GM20000 (cell line): ENCODE measurements at regions not wholly inside any gene's neighbourhood (a gene's known extent, or its start where the extent isn't known, plus 50 kb on each side); places are given as distances from the start of the nearest gene placed in this dataset.

ENCODE experiments used
- DNase-seq: peaks from one replicate; pipeline ENCODE4 v3.0.0; 2012; ENCODE audit warnings: low spot score
- TF ChIP-seq, protein P1 (sequence below): IDR thresholded peaks from 2 replicates; pipeline ENCODE4 v1.5.1; 2012; ENCODE audit warnings: mild to moderate bottlenecking, control low read depth; ENCODE audit errors: extremely low read depth, missing control alignments

GRCh38 chr2:234808907-234809306 is 142.9 kb upstream of the SH3BP4 start:
- DNase-seq: no peak
- TF ChIP-seq, protein P1, sequence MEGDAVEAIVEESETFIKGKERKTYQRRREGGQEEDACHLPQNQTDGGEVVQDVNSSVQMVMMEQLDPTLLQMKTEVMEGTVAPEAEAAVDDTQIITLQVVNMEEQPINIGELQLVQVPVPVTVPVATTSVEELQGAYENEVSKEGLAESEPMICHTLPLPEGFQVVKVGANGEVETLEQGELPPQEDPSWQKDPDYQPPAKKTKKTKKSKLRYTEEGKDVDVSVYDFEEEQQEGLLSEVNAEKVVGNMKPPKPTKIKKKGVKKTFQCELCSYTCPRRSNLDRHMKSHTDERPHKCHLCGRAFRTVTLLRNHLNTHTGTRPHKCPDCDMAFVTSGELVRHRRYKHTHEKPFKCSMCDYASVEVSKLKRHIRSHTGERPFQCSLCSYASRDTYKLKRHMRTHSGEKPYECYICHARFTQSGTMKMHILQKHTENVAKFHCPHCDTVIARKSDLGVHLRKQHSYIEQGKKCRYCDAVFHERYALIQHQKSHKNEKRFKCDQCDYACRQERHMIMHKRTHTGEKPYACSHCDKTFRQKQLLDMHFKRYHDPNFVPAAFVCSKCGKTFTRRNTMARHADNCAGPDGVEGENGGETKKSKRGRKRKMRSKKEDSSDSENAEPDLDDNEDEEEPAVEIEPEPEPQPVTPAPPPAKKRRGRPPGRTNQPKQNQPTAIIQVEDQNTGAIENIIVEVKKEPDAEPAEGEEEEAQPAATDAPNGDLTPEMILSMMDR: no peak

DNA sequence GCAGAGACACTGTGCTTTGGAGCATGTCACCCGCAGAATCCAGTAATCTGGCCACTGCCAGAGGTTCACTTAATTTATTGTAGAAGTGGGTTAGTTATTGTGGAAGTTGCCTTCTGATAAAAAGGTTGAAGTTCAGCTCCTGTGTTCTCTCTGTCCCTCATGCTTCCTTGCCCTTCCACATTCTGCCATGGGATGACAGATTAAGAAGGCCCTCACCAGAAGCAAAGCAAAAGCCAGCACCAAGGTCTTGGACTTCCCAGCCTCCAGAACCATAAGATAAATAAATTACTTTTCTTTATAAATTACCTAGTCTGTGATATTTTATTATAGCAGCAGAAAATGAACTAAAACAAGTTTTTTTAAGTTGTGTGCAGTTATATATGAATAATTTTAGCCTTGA is 145.0 kb upstream of the SH3BP4 start:
- TF ChIP-seq, protein P1: no peak
- no peak for DNase-seq

GRCh38 chr2:234805836-234806235 is 146.0 kb upstream of the SH3BP4 start:
- no peak for DNase-seq
- TF ChIP-seq, protein P1: no peak

- TF ChIP-seq, protein P1: no peak
- no peak for DNase-seq
Measured at GRCh38 chr2:234804704-234805103, 147.1 kb upstream of the SH3BP4 start.

DNA sequence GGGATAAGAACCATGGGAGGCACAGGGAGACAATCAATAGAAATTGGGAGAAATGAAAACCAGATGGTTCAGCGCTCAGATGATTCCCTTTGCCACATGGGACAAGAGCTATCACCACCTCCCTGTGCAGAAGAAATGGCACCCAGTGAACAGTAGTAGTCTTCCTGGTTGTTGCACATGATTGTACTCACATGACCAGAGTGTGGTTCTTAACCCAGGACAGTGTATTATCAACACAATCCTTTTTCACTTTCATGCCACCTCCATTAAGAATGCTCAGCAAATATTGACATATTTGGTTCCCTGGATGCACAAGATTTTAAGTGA is 149.0 kb upstream of the SH3BP4 start:
- TF ChIP-seq, protein P1: no peak
- no peak for DNase-seq

DNA sequence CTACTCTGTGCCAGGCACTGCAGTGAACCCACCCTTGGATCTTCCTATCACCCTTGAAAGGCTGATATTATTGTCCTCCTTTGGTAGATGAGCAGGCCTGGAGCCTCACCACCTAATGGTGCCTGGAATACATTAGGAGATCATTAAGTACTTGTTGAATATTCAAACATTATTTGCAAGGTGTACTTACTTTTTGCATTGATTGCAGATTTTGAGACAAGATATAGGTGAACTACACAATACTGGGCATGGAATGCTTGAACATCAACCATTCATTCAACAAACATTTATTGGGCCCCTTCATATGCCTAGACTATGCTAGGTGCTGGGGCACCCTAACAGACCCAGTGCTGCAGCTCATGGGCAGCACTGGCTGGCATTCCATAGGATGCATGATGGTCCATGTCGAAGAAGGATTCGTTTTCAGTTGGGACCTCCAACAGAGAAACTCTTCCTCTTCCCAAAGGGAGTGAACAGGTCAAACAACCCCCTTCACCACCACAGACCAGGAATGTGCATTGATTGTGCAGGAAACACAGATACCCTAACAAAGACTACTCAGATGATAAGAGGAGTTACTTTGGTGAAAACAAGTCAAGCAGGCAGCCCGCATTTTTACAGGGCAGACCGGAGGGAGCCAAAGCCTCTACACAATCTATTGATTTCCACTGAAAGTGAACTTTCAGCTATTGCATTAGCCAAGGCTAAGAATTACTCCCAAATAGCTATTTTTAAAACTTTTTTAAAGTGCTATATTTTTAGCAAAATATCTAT is 149.6 kb upstream of the SH3BP4 start:
- TF ChIP-seq, protein P1: no peak
- no peak for DNase-seq

GRCh38 chr2:234797566-234798250 is 154.1 kb upstream of the SH3BP4 start:
- DNase-seq: no peak
- TF ChIP-seq, protein P1: no peak
